ENCODE measurements at regions not wholly inside any gene's neighbourhood (a gene's known extent, or its start where the extent isn't known, plus 50 kb on each side); places are given as distances from the start of the nearest gene placed in this dataset.
A peak's percentile ranks its signal among the peaks of the same experiment; 100 is the strongest.

- DNase-seq (ENCODE audit: low spot score) = no peak
- no peaks in the 10 kb centered on the region for H3K27me3 Mint-ChIP-seq (ENCODE audit: low read depth)
- TF ChIP-seq CTCF (IDR thresholded peaks at IDR 0.05) = no peak
- H3K4me3 Mint-ChIP-seq (ENCODE audit: unreplicated experiment) = no peak overlapping the region
- peaks cover 24% of the 10 kb centered on the region for H3K4me1 Mint-ChIP-seq (ENCODE audit: low read depth)
- H3K27ac Mint-ChIP-seq (ENCODE audit: unreplicated experiment) = peak overlapping the region; percentile 49
- no peaks in the 10 kb centered on the region for H3K36me3 Mint-ChIP-seq (ENCODE audit: low read depth)
- H3K9me3 Mint-ChIP-seq (ENCODE audit: low read depth) = no peaks in the 10 kb centered on the region
Observed at GRCh38 chr6:78614961-78615360, 252.4 kb upstream of the IRAK1BP1 start.

GRCh38 chr6:78615430-78615904 is 251.9 kb upstream of the IRAK1BP1 start:
- H3K4me3 Mint-ChIP-seq (ENCODE audit: unreplicated experiment) = no peak overlapping the region
- DNase-seq (ENCODE audit: low spot score) = no peak
- no peaks in the 10 kb centered on the region for H3K36me3 Mint-ChIP-seq (ENCODE audit: low read depth)
- H3K27ac Mint-ChIP-seq (ENCODE audit: unreplicated experiment) = peak overlapping the region; percentile 49
- no peak for TF ChIP-seq CTCF (IDR thresholded peaks at IDR 0.05)
- no peaks in the 10 kb centered on the region for H3K9me3 Mint-ChIP-seq (ENCODE audit: low read depth)
- no peaks in the 10 kb centered on the region for H3K27me3 Mint-ChIP-seq (ENCODE audit: low read depth)
- H3K4me1 Mint-ChIP-seq (ENCODE audit: low read depth) = peaks cover 24% of the 10 kb centered on the region

- no peaks in the 10 kb centered on the region for H3K36me3 Mint-ChIP-seq (ENCODE audit: low read depth)
- peaks cover 24% of the 10 kb centered on the region for H3K4me1 Mint-ChIP-seq (ENCODE audit: low read depth)
- no peaks in the 10 kb centered on the region for H3K9me3 Mint-ChIP-seq (ENCODE audit: low read depth)
- DNase-seq (ENCODE audit: low spot score) = no peak
- no peak overlapping the region for H3K27ac Mint-ChIP-seq (ENCODE audit: unreplicated experiment)
- H3K4me3 Mint-ChIP-seq (ENCODE audit: unreplicated experiment) = no peak overlapping the region
- TF ChIP-seq CTCF (IDR thresholded peaks at IDR 0.05) = no peak
- no peaks in the 10 kb centered on the region for H3K27me3 Mint-ChIP-seq (ENCODE audit: low read depth)
Observed at GRCh38 chr6:78618970-78619369, 248.4 kb upstream of the IRAK1BP1 start.

- H3K27ac Mint-ChIP-seq (ENCODE audit: unreplicated experiment) = no peak overlapping the region
- no peak overlapping the region for H3K4me3 Mint-ChIP-seq (ENCODE audit: unreplicated experiment)
- no peak for TF ChIP-seq CTCF (IDR thresholded peaks at IDR 0.05)
- H3K36me3 Mint-ChIP-seq (ENCODE audit: low read depth) = no peaks in the 10 kb centered on the region
- H3K27me3 Mint-ChIP-seq (ENCODE audit: low read depth) = peaks cover 13% of the 10 kb centered on the region
- DNase-seq (ENCODE audit: low spot score) = no peak
- peaks cover 7% of the 10 kb centered on the region for H3K4me1 Mint-ChIP-seq (ENCODE audit: low read depth)
- H3K9me3 Mint-ChIP-seq (ENCODE audit: low read depth) = no peaks in the 10 kb centered on the region
Observed at GRCh38 chr6:78623554-78623953, 243.8 kb upstream of the IRAK1BP1 start.

- Mint-ChIP-seq H3K36me3 (ENCODE audit: low read depth) (no peaks in the 10 kb centered on the region), H3K27ac (ENCODE audit: unreplicated experiment) (no peak overlapping the region), H3K4me3 (ENCODE audit: unreplicated experiment) (peak overlapping the region; percentile 58), H3K27me3 (ENCODE audit: low read depth) (peaks cover 16% of the 10 kb centered on the region), H3K9me3 (ENCODE audit: low read depth) (no peaks in the 10 kb centered on the region), H3K4me1 (ENCODE audit: low read depth) (no peaks in the 10 kb centered on the region)
- TF ChIP-seq CTCF (IDR thresholded peaks at IDR 0.05) = no peak
- peak; percentile 72 for DNase-seq (ENCODE audit: low spot score)
Observed at GRCh38 chr6:78629154-78629721, 238.1 kb upstream of the IRAK1BP1 start.

All from chondrocyte (in vitro differentiated cells).